ENCODE measurements at regions not wholly inside any gene's neighbourhood (a gene's known extent, or its start where the extent isn't known, plus 50 kb on each side); places are given as distances from the start of the nearest gene placed in this dataset.

- ATAC-seq (no peak), DNase-seq (ENCODE audit: low spot score) (no peak)
- H3K27ac ChIP-seq (ENCODE audit: low read depth), result no peak overlapping the region
- H3K4me2 ChIP-seq, result no peak overlapping the region
- H2AFZ ChIP-seq, result no peak overlapping the region
- Mint-ChIP-seq H3K4me1 (no peaks in the 10 kb centered on the region), H3K9me3 (peaks cover 5% of the 10 kb centered on the region; the same call in 2 of the 3 replicates), H3K27ac (no peak overlapping the region), H3K27me3 (ENCODE audit: insufficient read depth, low read depth, poor library complexity) (peaks cover under 1% of the 10 kb centered on the region), H3K4me3 (no peak overlapping the region), H3K36me3 (ENCODE audit: low read depth) (no peaks in the 10 kb centered on the region)
- H3K9me2 ChIP-seq (ENCODE audit: insufficient read depth), result no peaks in the 10 kb centered on the region
- H3K36me3 ChIP-seq (ENCODE audit: insufficient read depth), result no peaks in the 10 kb centered on the region
- TF ChIP-seq JUNB (IDR thresholded peaks at IDR 0.05; ENCODE audit: unreplicated experiment), result no peak
- TF ChIP-seq, protein P1, sequence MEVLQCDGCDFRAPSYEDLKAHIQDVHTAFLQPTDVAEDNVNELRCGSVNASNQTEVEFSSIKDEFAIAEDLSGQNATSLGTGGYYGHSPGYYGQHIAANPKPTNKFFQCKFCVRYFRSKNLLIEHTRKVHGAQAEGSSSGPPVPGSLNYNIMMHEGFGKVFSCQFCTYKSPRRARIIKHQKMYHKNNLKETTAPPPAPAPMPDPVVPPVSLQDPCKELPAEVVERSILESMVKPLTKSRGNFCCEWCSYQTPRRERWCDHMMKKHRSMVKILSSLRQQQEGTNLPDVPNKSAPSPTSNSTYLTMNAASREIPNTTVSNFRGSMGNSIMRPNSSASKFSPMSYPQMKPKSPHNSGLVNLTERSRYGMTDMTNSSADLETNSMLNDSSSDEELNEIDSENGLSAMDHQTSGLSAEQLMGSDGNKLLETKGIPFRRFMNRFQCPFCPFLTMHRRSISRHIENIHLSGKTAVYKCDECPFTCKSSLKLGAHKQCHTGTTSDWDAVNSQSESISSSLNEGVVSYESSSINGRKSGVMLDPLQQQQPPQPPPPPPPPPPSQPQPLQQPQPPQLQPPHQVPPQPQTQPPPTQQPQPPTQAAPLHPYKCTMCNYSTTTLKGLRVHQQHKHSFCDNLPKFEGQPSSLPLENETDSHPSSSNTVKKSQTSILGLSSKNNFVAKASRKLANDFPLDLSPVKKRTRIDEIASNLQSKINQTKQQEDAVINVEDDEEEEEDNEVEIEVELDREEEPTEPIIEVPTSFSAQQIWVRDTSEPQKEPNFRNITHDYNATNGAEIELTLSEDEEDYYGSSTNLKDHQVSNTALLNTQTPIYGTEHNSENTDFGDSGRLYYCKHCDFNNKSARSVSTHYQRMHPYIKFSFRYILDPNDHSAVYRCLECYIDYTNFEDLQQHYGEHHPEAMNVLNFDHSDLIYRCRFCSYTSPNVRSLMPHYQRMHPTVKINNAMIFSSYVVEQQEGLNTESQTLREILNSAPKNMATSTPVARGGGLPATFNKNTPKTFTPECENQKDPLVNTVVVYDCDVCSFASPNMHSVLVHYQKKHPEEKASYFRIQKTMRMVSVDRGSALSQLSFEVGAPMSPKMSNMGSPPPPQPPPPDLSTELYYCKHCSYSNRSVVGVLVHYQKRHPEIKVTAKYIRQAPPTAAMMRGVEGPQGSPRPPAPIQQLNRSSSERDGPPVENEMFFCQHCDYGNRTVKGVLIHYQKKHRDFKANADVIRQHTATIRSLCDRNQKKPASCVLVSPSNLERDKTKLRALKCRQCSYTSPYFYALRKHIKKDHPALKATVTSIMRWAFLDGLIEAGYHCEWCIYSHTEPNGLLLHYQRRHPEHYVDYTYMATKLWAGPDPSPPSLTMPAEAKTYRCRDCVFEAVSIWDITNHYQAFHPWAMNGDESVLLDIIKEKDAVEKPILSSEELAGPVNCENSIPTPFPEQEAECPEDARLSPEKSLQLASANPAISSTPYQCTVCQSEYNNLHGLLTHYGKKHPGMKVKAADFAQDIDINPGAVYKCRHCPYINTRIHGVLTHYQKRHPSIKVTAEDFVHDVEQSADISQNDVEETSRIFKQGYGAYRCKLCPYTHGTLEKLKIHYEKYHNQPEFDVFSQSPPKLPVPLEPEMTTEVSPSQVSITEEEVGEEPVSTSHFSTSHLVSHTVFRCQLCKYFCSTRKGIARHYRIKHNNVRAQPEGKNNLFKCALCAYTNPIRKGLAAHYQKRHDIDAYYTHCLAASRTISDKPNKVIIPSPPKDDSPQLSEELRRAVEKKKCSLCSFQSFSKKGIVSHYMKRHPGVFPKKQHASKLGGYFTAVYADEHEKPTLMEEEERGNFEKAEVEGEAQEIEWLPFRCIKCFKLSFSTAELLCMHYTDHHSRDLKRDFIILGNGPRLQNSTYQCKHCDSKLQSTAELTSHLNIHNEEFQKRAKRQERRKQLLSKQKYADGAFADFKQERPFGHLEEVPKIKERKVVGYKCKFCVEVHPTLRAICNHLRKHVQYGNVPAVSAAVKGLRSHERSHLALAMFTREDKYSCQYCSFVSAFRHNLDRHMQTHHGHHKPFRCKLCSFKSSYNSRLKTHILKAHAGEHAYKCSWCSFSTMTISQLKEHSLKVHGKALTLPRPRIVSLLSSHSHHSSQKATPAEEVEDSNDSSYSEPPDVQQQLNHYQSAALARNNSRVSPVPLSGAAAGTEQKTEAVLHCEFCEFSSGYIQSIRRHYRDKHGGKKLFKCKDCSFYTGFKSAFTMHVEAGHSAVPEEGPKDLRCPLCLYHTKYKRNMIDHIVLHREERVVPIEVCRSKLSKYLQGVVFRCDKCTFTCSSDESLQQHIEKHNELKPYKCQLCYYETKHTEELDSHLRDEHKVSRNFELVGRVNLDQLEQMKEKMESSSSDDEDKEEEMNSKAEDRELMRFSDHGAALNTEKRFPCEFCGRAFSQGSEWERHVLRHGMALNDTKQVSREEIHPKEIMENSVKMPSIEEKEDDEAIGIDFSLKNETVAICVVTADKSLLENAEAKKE (CRISPR knock-in tag; IDR thresholded peaks at IDR 0.05), result no peak
- no peak for TF ChIP-seq EZH2 (IDR thresholded peaks at IDR 0.05; ENCODE audit: low read depth, unreplicated experiment)
- no peak for TF ChIP-seq POLR2AphosphoS5 (IDR thresholded peaks at IDR 0.05; ENCODE audit: low read depth)
- TF ChIP-seq, protein P2, sequence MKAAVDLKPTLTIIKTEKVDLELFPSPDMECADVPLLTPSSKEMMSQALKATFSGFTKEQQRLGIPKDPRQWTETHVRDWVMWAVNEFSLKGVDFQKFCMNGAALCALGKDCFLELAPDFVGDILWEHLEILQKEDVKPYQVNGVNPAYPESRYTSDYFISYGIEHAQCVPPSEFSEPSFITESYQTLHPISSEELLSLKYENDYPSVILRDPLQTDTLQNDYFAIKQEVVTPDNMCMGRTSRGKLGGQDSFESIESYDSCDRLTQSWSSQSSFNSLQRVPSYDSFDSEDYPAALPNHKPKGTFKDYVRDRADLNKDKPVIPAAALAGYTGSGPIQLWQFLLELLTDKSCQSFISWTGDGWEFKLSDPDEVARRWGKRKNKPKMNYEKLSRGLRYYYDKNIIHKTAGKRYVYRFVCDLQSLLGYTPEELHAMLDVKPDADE (IDR thresholded peaks at IDR 0.05), result no peak
- TF ChIP-seq, protein P3, sequence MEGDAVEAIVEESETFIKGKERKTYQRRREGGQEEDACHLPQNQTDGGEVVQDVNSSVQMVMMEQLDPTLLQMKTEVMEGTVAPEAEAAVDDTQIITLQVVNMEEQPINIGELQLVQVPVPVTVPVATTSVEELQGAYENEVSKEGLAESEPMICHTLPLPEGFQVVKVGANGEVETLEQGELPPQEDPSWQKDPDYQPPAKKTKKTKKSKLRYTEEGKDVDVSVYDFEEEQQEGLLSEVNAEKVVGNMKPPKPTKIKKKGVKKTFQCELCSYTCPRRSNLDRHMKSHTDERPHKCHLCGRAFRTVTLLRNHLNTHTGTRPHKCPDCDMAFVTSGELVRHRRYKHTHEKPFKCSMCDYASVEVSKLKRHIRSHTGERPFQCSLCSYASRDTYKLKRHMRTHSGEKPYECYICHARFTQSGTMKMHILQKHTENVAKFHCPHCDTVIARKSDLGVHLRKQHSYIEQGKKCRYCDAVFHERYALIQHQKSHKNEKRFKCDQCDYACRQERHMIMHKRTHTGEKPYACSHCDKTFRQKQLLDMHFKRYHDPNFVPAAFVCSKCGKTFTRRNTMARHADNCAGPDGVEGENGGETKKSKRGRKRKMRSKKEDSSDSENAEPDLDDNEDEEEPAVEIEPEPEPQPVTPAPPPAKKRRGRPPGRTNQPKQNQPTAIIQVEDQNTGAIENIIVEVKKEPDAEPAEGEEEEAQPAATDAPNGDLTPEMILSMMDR (conservative IDR thresholded peaks at IDR 0.05; ENCODE audit: low read depth in 2 of 2), result no peak
- no peak for TF ChIP-seq STAT1 (IDR thresholded peaks at IDR 0.05; ENCODE audit: unreplicated experiment)
- no peak for TF ChIP-seq ZNF331 (CRISPR knock-in tag; IDR thresholded peaks at IDR 0.05; ENCODE audit: low read depth)
- no peak for TF ChIP-seq NANOG (IDR thresholded peaks at IDR 0.05; ENCODE audit: borderline replicate concordance)
- H3K79me2 ChIP-seq (replicated peaks; ENCODE audit: insufficient read depth), result no peaks in the 10 kb centered on the region
- no peaks in the 10 kb centered on the region for H3K27me3 ChIP-seq (ENCODE audit: insufficient read depth)
- H3K4me3 ChIP-seq, result no peak overlapping the region
- H3F3A ChIP-seq (replicated peaks; ENCODE audit: low read depth), result no peaks in the 10 kb centered on the region
- H4K20me1 ChIP-seq (replicated peaks; ENCODE audit: insufficient read depth), result no peaks in the 10 kb centered on the region
- H3K4me1 ChIP-seq (ENCODE audit: insufficient read depth), result no peaks in the 10 kb centered on the region
Measured at GRCh38 chr17:71273441-71273840, 847.4 kb upstream of the SOX9 start.

Data from GM23338 (cell line).